Esophagus squamous epithelium (tissue), 4 donors: ENCODE measurements at regions not wholly inside any gene's neighbourhood (a gene's known extent, or its start where the extent isn't known, plus 50 kb on each side); places are given as distances from the start of the nearest gene placed in this dataset.

Experiments
- POLR2A ChIP-seq, 4 donors: fragments of 450-650 bp; IDR thresholded peaks; one replicate each; pipeline ENCODE4 v1.6.1; 2017; ENCODE audit warnings: antibody characterized with exemption in 4 of 4, mild to moderate bottlenecking in 4 of 4, moderate library complexity in 3 of 4
- TF ChIP-seq, protein P1 (sequence below), 6 experiments: fragments of 450-650 bp in 4 of 6; fragments of 200-600 bp in 2 of 6; sonication (generic) in 2 of 6; IDR thresholded peaks; one replicate each; pipeline ENCODE4 v1.5.1; 2016 to 2019; ENCODE audit warnings: antibody characterized with exemption in 6 of 6, mild to moderate bottlenecking in 4 of 6, moderate library complexity in 4 of 6

DNA sequence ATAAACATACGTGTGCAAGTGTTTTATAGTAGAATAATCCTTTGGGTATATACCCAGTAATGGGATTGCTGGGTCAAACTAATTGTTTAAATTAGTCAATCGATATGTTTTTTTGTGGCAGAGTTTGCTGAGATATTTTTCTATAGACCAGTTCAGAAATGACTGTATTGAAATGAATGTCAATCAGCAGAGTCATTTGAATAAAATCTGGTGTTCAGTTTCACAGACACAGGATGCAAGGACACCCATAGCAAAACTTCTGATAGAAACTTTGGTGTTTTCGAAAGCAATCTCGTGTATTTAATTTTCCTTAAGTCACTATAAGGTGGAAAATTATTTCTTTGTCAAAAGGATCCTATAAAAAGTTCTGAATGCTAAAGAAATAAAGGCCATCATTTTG, 434.4 kb downstream of the RAP2B start:
- TF ChIP-seq POLR2A (IDR thresholded peaks at IDR 0.05): no peak
- TF ChIP-seq, protein P1, sequence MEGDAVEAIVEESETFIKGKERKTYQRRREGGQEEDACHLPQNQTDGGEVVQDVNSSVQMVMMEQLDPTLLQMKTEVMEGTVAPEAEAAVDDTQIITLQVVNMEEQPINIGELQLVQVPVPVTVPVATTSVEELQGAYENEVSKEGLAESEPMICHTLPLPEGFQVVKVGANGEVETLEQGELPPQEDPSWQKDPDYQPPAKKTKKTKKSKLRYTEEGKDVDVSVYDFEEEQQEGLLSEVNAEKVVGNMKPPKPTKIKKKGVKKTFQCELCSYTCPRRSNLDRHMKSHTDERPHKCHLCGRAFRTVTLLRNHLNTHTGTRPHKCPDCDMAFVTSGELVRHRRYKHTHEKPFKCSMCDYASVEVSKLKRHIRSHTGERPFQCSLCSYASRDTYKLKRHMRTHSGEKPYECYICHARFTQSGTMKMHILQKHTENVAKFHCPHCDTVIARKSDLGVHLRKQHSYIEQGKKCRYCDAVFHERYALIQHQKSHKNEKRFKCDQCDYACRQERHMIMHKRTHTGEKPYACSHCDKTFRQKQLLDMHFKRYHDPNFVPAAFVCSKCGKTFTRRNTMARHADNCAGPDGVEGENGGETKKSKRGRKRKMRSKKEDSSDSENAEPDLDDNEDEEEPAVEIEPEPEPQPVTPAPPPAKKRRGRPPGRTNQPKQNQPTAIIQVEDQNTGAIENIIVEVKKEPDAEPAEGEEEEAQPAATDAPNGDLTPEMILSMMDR (IDR thresholded peaks at IDR 0.05): no peak
